GM12892 (cell line): ENCODE measurements at regions not wholly inside any gene's neighbourhood (a gene's known extent, or its start where the extent isn't known, plus 50 kb on each side); places are given as distances from the start of the nearest gene placed in this dataset.

Experiments
- POLR2A ChIP-seq: IDR thresholded peaks from 2 replicates; pipeline ENCODE4 v1.6.1; 2011; ENCODE audit warnings: low read depth, low read length, control low read depth
- TAF1 ChIP-seq: IDR thresholded peaks from 2 replicates; pipeline ENCODE4 v1.6.1; 2011; ENCODE audit warnings: low read depth, mild to moderate bottlenecking, control low read depth, low read length, borderline replicate concordance

- TF ChIP-seq POLR2A (no peak), TAF1 (no peak)
Measured at GRCh38 chr10:108453166-108453565, 1288.7 kb upstream of the SORCS1 start.
